Activated CD8-positive, alpha-beta memory T cell treated with anti-CD3 and anti-CD28 coated beads for 1 hour (primary cell): ENCODE measurements at regions not wholly inside any gene's neighbourhood (a gene's known extent, or its start where the extent isn't known, plus 50 kb on each side); places are given as distances from the start of the nearest gene placed in this dataset.
"Not testable (repeated sequence)": the region's sequence is repeated elsewhere in the genome, so short reads cannot be mapped to it uniquely, and the experiment has no call there.

ENCODE experiments used
- DNase-seq, 2 donors: peaks; one replicate each; pipeline ENCODE4 v3.0.0-alpha.2; 2020; ENCODE audit warnings: low read depth in 1 of 2; ENCODE audit errors: extremely low read depth in 1 of 2

- DNase-seq = not testable (repeated sequence)
These were observed 102.3 kb downstream of the ZNF267 start for GRCh38 chr16:31975826-31976419.

- DNase-seq = not testable (repeated sequence)
These were observed 104.9 kb downstream of the ZNF267 start for GRCh38 chr16:31978463-31978862.

- DNase-seq = not testable (repeated sequence)
These were observed 108.1 kb downstream of the ZNF267 start for GRCh38 chr16:31981739-31982138.

GRCh38 chr16:31982986-31983385 lies 109.4 kb downstream of the ZNF267 start:
- DNase-seq = not testable (repeated sequence)

GRCh38 chr16:31983666-31984065 lies 110.1 kb downstream of the ZNF267 start:
- DNase-seq = not testable (repeated sequence)

GRCh38 chr16:31986895-31987294 lies 113.3 kb downstream of the ZNF267 start:
- DNase-seq = not testable (repeated sequence)

GRCh38 chr16:31988595-31989581 lies 115.3 kb downstream of the ZNF267 start:
- DNase-seq = peak; percentile 10 to 29

- DNase-seq = not testable (repeated sequence)
These were observed 116.7 kb downstream of the ZNF267 start for GRCh38 chr16:31990261-31990660.

- not testable (repeated sequence) for DNase-seq
These were observed 117.4 kb downstream of the ZNF267 start for GRCh38 chr16:31990980-31991379.

- DNase-seq = not testable (repeated sequence)
These were observed 122.7 kb downstream of the ZNF267 start for GRCh38 chr16:31996325-31996724.

GRCh38 chr16:32002496-32002895 lies 128.9 kb downstream of the ZNF267 start:
- DNase-seq = not testable (repeated sequence)

- DNase-seq = not testable (repeated sequence)
These were observed 130.2 kb downstream of the ZNF267 start for GRCh38 chr16:32003819-32004218.

- DNase-seq = not testable (repeated sequence)
These were observed 165.3 kb downstream of the ZNF267 start for GRCh38 chr16:32038783-32039496.

- DNase-seq = not testable (repeated sequence)
These were observed 166.3 kb downstream of the ZNF267 start for GRCh38 chr16:32039919-32040318.

GRCh38 chr16:32066016-32066651 lies 187.0 kb upstream of the TP53TG3D start:
- not testable (repeated sequence) for DNase-seq

- DNase-seq = not testable (repeated sequence)
These were observed 181.5 kb upstream of the TP53TG3D start for GRCh38 chr16:32071586-32071985.

GRCh38 chr16:32083891-32084290 lies 169.2 kb upstream of the TP53TG3D start:
- DNase-seq = not testable (repeated sequence)

- DNase-seq = not testable (repeated sequence)
These were observed 168.3 kb upstream of the TP53TG3D start for GRCh38 chr16:32084656-32085401.

- DNase-seq = peak in 1 of 2 donors; percentile 17
These were observed 167.5 kb upstream of the TP53TG3D start for GRCh38 chr16:32085438-32086141.
